H1 (cell line): ENCODE measurements at regions not wholly inside any gene's neighbourhood (a gene's known extent, or its start where the extent isn't known, plus 50 kb on each side); places are given as distances from the start of the nearest gene placed in this dataset.

ENCODE experiments used
- CTCF ChIP-seq, 3 experiments: IDR thresholded peaks; 1 replicate in 2 of 3; 2 replicates in 1 of 3; pipeline versions ENCODE4 v1.5.1 to v1.6.1; 2011; ENCODE audit warnings: low read length in 3 of 3, mild to moderate bottlenecking in 3 of 3, inconsistent platforms in 2 of 3, low read depth in 1 of 3, moderate library complexity in 1 of 3; ENCODE audit not compliant: insufficient read depth in 1 of 3; ENCODE audit errors: control extremely low read depth in 1 of 3
- YY1 ChIP-seq: IDR thresholded peaks from 2 replicates; pipeline ENCODE4 v1.6.1; 2011; ENCODE audit warnings: low read depth, mild to moderate bottlenecking, low read length

GRCh38 chr19:46550684-46551083 lies 50.4 kb upstream of the CALM3 start:
- no peak for TF ChIP-seq CTCF (IDR thresholded peaks at IDR 0.05; ENCODE audit: control extremely low read depth in 1 of 3, insufficient read depth in 1 of 3, low read depth in 1 of 3, low read length in 3 of 3)
- no peak for TF ChIP-seq YY1
